ENCODE measurements at regions not wholly inside any gene's neighbourhood (a gene's known extent, or its start where the extent isn't known, plus 50 kb on each side); places are given as distances from the start of the nearest gene placed in this dataset.

DNA sequence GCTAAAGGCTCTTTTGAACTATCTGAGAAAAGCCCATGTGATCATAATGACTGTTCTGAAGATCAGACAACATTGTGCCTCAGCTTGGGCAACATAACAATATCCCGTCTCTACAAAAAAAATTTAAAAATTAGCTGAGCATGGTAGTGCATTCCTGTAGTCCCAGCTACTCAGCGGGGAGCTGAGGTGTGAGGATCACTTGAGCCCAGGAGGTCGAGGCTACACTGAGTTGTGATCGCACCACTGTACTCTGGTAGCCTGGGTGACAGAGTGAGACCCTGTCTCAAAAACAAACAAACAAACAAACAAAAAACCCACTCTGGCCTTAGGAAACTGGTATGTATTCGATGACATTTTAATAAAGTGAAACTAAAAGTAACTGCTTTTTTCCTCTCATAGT lies 1526.8 kb upstream of the TENM4 start:
- Histone ChIP-seq H3K36me3 (ENCODE audit: control insufficient read depth, insufficient read depth, low read length) (no peaks in the 10 kb centered on the region), H3K4me3 (replicated peaks; ENCODE audit: low read depth, low read length) (peak overlapping the region; percentile 5; the same call in 1 of the 2 replicates), H3K27me3 (replicated peaks; ENCODE audit: control insufficient read depth, insufficient read depth, low read length) (no peaks in the 10 kb centered on the region; the same call in 1 of the 2 replicates)
- TF ChIP-seq, protein P1, sequence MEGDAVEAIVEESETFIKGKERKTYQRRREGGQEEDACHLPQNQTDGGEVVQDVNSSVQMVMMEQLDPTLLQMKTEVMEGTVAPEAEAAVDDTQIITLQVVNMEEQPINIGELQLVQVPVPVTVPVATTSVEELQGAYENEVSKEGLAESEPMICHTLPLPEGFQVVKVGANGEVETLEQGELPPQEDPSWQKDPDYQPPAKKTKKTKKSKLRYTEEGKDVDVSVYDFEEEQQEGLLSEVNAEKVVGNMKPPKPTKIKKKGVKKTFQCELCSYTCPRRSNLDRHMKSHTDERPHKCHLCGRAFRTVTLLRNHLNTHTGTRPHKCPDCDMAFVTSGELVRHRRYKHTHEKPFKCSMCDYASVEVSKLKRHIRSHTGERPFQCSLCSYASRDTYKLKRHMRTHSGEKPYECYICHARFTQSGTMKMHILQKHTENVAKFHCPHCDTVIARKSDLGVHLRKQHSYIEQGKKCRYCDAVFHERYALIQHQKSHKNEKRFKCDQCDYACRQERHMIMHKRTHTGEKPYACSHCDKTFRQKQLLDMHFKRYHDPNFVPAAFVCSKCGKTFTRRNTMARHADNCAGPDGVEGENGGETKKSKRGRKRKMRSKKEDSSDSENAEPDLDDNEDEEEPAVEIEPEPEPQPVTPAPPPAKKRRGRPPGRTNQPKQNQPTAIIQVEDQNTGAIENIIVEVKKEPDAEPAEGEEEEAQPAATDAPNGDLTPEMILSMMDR (IDR thresholded peaks at IDR 0.05; ENCODE audit: insufficient read depth, low read length, poor library complexity, severe bottlenecking) = no peak
- no peak for DNase-seq (ENCODE audit: extremely low read depth, insufficient read length)

DNA sequence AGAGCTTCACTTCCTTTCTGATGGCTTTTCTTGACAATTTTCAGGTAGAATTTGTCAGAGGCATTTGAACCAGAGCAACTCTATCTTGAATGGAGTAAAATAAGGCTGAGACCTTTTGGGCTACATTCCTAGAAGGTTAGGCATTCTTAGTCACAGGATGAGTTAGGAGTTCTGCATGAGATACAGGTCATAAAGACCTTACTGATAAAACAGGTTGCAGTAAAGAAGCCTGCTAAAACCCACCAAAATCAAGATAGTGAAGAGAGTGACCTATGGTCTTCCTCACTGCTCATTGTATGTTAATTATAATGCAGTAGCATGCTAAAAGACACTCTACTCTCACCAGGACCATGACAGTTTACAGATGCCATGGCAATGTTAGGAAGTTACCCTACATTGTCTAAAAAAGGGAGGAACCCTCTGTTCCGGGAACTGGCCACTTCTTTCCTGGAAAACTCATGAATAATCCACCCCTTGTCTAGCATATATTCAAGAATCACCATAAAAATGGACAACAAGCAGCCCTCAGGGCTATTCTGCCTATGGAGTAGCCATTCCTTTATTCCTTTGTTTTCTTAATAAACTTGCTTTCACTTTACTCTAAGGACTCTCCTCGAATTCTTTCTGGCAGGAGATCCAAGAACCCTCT lies 1519.7 kb upstream of the TENM4 start:
- H3K4me3 ChIP-seq (replicated peaks; ENCODE audit: low read depth, low read length) = no peak overlapping the region
- no peaks in the 10 kb centered on the region for H3K36me3 ChIP-seq (ENCODE audit: control insufficient read depth, insufficient read depth, low read length)
- DNase-seq (ENCODE audit: extremely low read depth, insufficient read length) = no peak
- TF ChIP-seq, protein P1 (IDR thresholded peaks at IDR 0.05; ENCODE audit: insufficient read depth, low read length, poor library complexity, severe bottlenecking) = no peak
- H3K27me3 ChIP-seq (replicated peaks; ENCODE audit: control insufficient read depth, insufficient read depth, low read length) = no peaks in the 10 kb centered on the region

DNA sequence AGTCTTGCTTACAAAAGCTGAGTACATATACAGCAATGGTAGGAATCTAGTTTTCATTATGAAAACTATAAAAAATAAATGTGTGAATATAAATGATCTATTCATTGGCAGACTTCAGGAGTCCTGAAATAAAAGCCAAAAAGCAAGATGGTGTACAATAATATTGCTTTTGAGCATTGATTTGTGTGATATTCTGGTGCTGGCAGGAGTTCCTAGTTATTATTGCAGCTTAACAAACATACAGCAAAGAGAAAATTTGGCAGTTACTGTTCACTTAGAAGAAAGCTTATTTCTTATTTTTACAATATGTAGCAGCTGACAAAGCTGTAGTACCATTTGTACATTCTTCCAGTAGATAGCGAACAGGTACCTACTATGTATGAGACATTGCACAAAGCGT lies 1518.9 kb upstream of the TENM4 start:
- no peaks in the 10 kb centered on the region for H3K36me3 ChIP-seq (ENCODE audit: control insufficient read depth, insufficient read depth, low read length)
- no peak for DNase-seq (ENCODE audit: extremely low read depth, insufficient read length)
- no peaks in the 10 kb centered on the region for H3K27me3 ChIP-seq (replicated peaks; ENCODE audit: control insufficient read depth, insufficient read depth, low read length)
- no peak overlapping the region for H3K4me3 ChIP-seq (replicated peaks; ENCODE audit: low read depth, low read length)
- TF ChIP-seq, protein P1 (IDR thresholded peaks at IDR 0.05; ENCODE audit: insufficient read depth, low read length, poor library complexity, severe bottlenecking) = no peak

DNA sequence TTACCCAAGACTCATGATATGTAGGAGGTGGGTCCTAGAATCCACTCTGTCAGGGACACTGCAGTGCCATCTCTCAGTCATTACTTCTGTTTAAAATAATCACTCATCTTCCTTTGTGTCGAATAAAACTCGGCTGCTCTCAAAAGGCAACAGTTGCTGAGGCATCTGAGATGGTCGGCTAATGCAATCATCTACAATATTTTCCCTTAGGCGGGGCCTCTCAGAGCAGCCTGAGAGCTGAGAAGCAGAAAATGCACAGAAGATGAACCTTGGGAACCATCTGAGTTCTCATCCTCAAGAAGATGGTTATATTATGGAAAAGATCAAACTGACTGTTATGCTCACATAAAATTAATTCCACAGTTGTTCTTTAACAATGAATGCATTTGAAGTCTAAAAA lies 1518.2 kb upstream of the TENM4 start:
- Histone ChIP-seq H3K27me3 (replicated peaks; ENCODE audit: control insufficient read depth, insufficient read depth, low read length) (no peaks in the 10 kb centered on the region), H3K4me3 (replicated peaks; ENCODE audit: low read depth, low read length) (no peak overlapping the region), H3K36me3 (ENCODE audit: control insufficient read depth, insufficient read depth, low read length) (no peaks in the 10 kb centered on the region)
- DNase-seq (ENCODE audit: extremely low read depth, insufficient read length) = no peak
- TF ChIP-seq, protein P1 (IDR thresholded peaks at IDR 0.05; ENCODE audit: insufficient read depth, low read length, poor library complexity, severe bottlenecking) = no peak

DNA sequence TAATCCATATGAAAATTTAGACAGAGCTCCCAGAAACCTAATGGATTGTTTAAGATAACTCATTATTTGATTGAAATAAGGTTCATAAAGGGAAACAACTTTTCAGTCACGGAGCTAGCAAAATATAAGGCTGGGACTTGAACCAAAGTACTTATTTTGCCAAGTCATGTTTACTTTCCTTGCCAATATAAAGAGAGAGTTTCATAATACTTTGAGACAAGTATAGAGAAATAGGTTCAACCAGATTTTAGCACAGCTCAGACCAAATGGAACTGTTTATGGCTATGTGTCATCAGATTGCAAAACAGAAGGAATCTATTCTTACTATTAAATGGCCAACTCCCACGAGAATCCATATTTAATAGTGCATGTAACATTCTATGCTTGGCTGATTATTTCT lies 1517.5 kb upstream of the TENM4 start:
- no peaks in the 10 kb centered on the region for H3K27me3 ChIP-seq (replicated peaks; ENCODE audit: control insufficient read depth, insufficient read depth, low read length)
- TF ChIP-seq, protein P1 (IDR thresholded peaks at IDR 0.05; ENCODE audit: insufficient read depth, low read length, poor library complexity, severe bottlenecking) = no peak
- no peak for DNase-seq (ENCODE audit: extremely low read depth, insufficient read length)
- no peaks in the 10 kb centered on the region for H3K36me3 ChIP-seq (ENCODE audit: control insufficient read depth, insufficient read depth, low read length)
- H3K4me3 ChIP-seq (replicated peaks; ENCODE audit: low read depth, low read length) = no peak overlapping the region

DNA sequence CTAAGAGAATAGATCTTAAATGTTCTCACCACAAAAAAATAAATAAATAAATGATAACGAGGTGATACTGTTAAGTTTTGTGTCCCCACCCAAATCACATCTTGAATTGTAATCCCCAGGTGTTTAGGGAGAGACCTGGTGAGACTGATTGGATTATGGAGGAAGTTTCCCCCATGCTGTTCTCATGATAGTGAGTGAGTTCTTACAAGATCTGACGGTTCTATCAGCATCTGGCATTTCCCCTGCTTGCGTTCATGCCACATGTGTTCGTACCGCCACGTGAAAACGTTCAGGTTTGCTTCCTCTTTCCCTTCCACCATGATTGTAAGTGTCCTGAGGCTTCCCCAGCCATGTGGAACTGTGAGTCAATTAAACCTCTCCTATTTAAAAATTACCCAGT lies 1514.8 kb upstream of the TENM4 start:
- TF ChIP-seq, protein P1 (IDR thresholded peaks at IDR 0.05; ENCODE audit: insufficient read depth, low read length, poor library complexity, severe bottlenecking) = no peak
- H3K36me3 ChIP-seq (ENCODE audit: control insufficient read depth, insufficient read depth, low read length) = no peaks in the 10 kb centered on the region
- no peaks in the 10 kb centered on the region for H3K27me3 ChIP-seq (replicated peaks; ENCODE audit: control insufficient read depth, insufficient read depth, low read length)
- no peak overlapping the region for H3K4me3 ChIP-seq (replicated peaks; ENCODE audit: low read depth, low read length)
- DNase-seq (ENCODE audit: extremely low read depth, insufficient read length) = no peak

All from GM06990 (cell line).